Gastrocnemius medialis (tissue), 4 donors: ENCODE measurements at regions not wholly inside any gene's neighbourhood (a gene's known extent, or its start where the extent isn't known, plus 50 kb on each side); places are given as distances from the start of the nearest gene placed in this dataset.
"Not testable (repeated sequence)": the region's sequence is repeated elsewhere in the genome, so short reads cannot be mapped to it uniquely, and the experiment has no call there.

Experiments used
- ATAC-seq, 2 donors: fragments of 150-250 bp; one replicate each; pipeline ENCODE4 v1.9.1; 2016
- DNase-seq, 2 donors: peaks; one replicate each; pipeline ENCODE4 v3.0.0-alpha.2; 2019
- H3K27ac ChIP-seq, 4 donors: fragments of 200-600 bp; sonication (generic); 1 replicate in 1 of 4; 2 replicates in 3 of 4; pipeline ENCODE4 v1.5.1; 2016 to 2018; ENCODE audit warnings: mild to moderate bottlenecking in 2 of 4, moderate library complexity in 1 of 4
- H3K27me3 ChIP-seq, 3 donors: fragments of 200-600 bp; sonication (generic) in 2 of 3; 1 replicate in 1 of 3; 2 replicates in 2 of 3; pipeline versions ENCODE4 v1.5.1 to v1.6.0; 2016 to 2019; ENCODE audit warnings: mild to moderate bottlenecking in 1 of 3, moderate library complexity in 1 of 3
- H3K36me3 ChIP-seq, 2 donors: fragments of 200-600 bp; sonication (generic) in 1 of 2; one replicate each; pipeline ENCODE4 v1.5.1; 2017 to 2018
- H3K4me1 ChIP-seq, 2 donors: fragments of 200-600 bp; sonication (generic) in 1 of 2; one replicate each; pipeline ENCODE4 v1.5.1; 2016 to 2017; ENCODE audit warnings: mild to moderate bottlenecking in 2 of 2
- H3K4me3 ChIP-seq, 4 donors: fragments of 200-600 bp; sonication (generic) in 3 of 4; 1 replicate in 1 of 4; 2 replicates in 3 of 4; pipeline ENCODE4 v1.5.1; 2016 to 2019; ENCODE audit warnings: mild to moderate bottlenecking in 2 of 4
- H3K9me3 ChIP-seq, 3 donors: fragments of 200-600 bp; sonication (generic) in 2 of 3; 1 replicate in 1 of 3; 2 replicates in 2 of 3; pipeline ENCODE4 v1.5.1; 2016 to 2019
- POLR2A ChIP-seq, 2 donors: fragments of 450-650 bp; IDR thresholded peaks; one replicate each; pipeline ENCODE4 v1.6.1; 2017; ENCODE audit warnings: antibody characterized with exemption in 2 of 2, mild to moderate bottlenecking in 2 of 2, moderate library complexity in 2 of 2
- in situ Hi-C, 4 donors: fragments of 200-750 bp; cut with MboI; loops; one replicate each; pipeline versions ENCODE4 v1.15.0 to v1.8.0; 2017; ENCODE audit warnings: low sequenced_read_pairs in 4 of 4
- intact Hi-C: fragments of 100-400 bp; cut with DNase I; formaldehyde crosslinking; loops from one replicate; pipeline ENCODE4 v1.15.1; 2023; ENCODE audit warnings: low total_unique reads
- TF ChIP-seq, protein P1 (sequence below), 5 experiments: fragments of 450-650 bp in 3 of 5; fragments of 200-600 bp in 2 of 5; sonication (generic) in 2 of 5; IDR thresholded peaks in 4 of 5; conservative IDR thresholded peaks in 1 of 5; 1 replicate in 4 of 5; 2 replicates in 1 of 5; pipeline ENCODE4 v1.5.1; 2016 to 2019; ENCODE audit warnings: antibody characterized with exemption in 5 of 5, mild to moderate bottlenecking in 3 of 5, moderate library complexity in 3 of 5

DNA sequence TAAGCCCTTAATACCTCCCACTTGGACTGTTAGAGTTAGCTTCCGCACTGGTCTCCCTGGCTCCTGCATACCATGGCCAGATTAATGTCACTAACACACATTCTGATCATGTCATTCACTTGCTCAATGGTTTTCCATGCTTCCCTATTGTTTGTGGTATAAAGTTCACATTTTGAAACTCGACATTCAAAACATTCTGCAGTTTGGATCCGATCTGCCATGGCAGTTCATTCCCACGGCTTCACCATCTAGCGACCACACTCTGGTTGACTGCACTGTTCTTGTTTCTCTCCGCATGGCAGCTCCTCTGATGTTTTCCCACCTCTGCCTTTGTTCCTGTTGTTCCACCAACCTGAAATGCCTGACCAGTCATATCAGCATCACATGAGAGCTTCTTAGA is 87.4 kb upstream of the WAC start:
- no peak for DNase-seq
- Histone ChIP-seq H3K4me1 (no peaks in the 10 kb centered on the region), H3K4me3 (no peak overlapping the region), H3K27me3 (no peaks in the 10 kb centered on the region), H3K9me3 (no peaks in the 10 kb centered on the region), H3K27ac (no peak overlapping the region), H3K36me3 (no peaks in the 10 kb centered on the region)
- no peak for ATAC-seq
- TF ChIP-seq POLR2A (IDR thresholded peaks at IDR 0.05): no peak
- TF ChIP-seq, protein P1, sequence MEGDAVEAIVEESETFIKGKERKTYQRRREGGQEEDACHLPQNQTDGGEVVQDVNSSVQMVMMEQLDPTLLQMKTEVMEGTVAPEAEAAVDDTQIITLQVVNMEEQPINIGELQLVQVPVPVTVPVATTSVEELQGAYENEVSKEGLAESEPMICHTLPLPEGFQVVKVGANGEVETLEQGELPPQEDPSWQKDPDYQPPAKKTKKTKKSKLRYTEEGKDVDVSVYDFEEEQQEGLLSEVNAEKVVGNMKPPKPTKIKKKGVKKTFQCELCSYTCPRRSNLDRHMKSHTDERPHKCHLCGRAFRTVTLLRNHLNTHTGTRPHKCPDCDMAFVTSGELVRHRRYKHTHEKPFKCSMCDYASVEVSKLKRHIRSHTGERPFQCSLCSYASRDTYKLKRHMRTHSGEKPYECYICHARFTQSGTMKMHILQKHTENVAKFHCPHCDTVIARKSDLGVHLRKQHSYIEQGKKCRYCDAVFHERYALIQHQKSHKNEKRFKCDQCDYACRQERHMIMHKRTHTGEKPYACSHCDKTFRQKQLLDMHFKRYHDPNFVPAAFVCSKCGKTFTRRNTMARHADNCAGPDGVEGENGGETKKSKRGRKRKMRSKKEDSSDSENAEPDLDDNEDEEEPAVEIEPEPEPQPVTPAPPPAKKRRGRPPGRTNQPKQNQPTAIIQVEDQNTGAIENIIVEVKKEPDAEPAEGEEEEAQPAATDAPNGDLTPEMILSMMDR (IDR thresholded peaks at IDR 0.05 in 4 of 5, conservative IDR thresholded peaks at IDR 0.05 in 1 of 5): no peak
- intact Hi-C loops (no loop called here), in situ Hi-C loops (loop anchor here (25.0 kb wide), 2 partner anchors 142 to 192 kb away; no protein-coding TSS in a partner anchor)

DNA sequence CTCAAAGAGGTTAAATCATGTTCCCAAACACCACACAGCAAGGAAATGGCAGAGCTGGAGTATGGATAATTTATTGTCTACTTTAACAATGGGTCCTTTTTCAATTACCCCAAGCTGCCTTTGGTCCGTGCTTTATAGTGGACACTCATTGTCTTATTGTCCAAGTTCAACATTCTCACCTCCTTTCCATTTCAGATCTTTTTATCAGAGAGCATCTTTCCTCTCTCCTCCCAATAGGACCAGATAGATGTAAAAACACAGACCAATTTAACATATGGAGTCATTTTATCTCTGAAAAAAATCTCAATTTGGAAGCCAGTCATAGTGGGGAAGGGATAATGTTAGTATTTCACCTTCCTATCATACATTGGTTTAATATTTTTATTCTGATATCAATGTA is 83.5 kb upstream of the WAC start:
- no peak for DNase-seq
- Histone ChIP-seq H3K9me3 (no peaks in the 10 kb centered on the region), H3K27me3 (no peaks in the 10 kb centered on the region), H3K4me3 (no peak overlapping the region), H3K36me3 (no peaks in the 10 kb centered on the region), H3K27ac (no peak overlapping the region), H3K4me1 (no peaks in the 10 kb centered on the region)
- ATAC-seq: no peak
- TF ChIP-seq POLR2A (IDR thresholded peaks at IDR 0.05): no peak
- TF ChIP-seq, protein P1 (IDR thresholded peaks at IDR 0.05 in 4 of 5, conservative IDR thresholded peaks at IDR 0.05 in 1 of 5): no peak
- intact Hi-C loops (no loop called here), in situ Hi-C loops (loop anchor here (25.0 kb wide), 2 partner anchors 138 to 188 kb away; no protein-coding TSS in a partner anchor)

DNA sequence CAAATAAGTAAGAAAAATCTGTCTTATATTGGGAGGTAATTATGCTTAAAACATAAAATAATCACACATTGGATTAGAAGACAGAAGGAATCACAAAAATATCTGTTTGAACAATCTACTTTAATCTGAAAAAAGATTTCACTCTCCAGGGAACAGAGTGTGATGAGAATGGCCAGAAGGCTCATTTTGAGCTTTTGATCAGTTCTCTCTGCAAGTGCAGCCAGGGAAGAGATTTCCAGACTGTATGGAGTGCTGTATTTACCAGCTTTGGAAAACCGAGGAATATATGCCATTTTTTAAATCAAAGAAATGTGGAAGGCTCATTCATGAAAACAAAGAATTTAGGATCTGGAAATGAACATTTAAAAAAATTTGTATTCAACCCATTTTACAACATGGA is 83.0 kb upstream of the WAC start:
- Histone ChIP-seq H3K36me3 (no peaks in the 10 kb centered on the region), H3K27ac (no peak overlapping the region), H3K9me3 (no peaks in the 10 kb centered on the region), H3K4me1 (no peaks in the 10 kb centered on the region), H3K4me3 (no peak overlapping the region), H3K27me3 (no peaks in the 10 kb centered on the region)
- in situ Hi-C loops: loop anchor here (25.0 kb wide), 2 partner anchors 137 to 187 kb away; no protein-coding TSS in a partner anchor
- intact Hi-C loops: no loop called here
- no peak for TF ChIP-seq POLR2A (IDR thresholded peaks at IDR 0.05)
- TF ChIP-seq, protein P1 (IDR thresholded peaks at IDR 0.05 in 4 of 5, conservative IDR thresholded peaks at IDR 0.05 in 1 of 5): no peak
- no peak for ATAC-seq
- no peak for DNase-seq

DNA sequence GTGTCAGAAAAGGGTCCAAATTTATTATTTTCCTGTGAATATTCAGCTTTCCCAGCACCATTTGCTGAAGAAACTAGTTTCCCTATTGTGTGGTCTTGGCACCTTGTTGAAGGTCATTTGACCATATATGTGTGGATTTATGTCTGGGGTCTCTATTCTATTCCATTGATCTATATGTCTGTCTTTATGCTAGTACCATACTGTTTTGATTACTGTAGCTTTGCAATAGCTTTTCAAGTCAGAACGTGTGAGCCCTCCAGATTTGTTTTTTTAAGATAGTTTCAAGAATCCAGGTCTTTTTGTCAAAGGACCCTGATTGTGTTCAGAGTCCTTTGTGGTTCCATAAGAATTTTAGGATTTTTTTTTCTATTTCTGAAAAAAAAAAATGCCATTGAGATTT is 79.0 kb upstream of the WAC start:
- no peak overlapping the region for H3K4me3 ChIP-seq
- ATAC-seq: no peak
- in situ Hi-C loops: no loop called here
- H3K9me3 ChIP-seq: no peaks in the 10 kb centered on the region
- intact Hi-C loops: no loop called here
- H3K4me1 ChIP-seq: no peaks in the 10 kb centered on the region
- DNase-seq: no peak
- TF ChIP-seq, protein P1 (IDR thresholded peaks at IDR 0.05 in 4 of 5, conservative IDR thresholded peaks at IDR 0.05 in 1 of 5): no peak
- TF ChIP-seq POLR2A (IDR thresholded peaks at IDR 0.05): no peak
- H3K27ac ChIP-seq: no peak overlapping the region
- no peaks in the 10 kb centered on the region for H3K36me3 ChIP-seq
- no peaks in the 10 kb centered on the region for H3K27me3 ChIP-seq

DNA sequence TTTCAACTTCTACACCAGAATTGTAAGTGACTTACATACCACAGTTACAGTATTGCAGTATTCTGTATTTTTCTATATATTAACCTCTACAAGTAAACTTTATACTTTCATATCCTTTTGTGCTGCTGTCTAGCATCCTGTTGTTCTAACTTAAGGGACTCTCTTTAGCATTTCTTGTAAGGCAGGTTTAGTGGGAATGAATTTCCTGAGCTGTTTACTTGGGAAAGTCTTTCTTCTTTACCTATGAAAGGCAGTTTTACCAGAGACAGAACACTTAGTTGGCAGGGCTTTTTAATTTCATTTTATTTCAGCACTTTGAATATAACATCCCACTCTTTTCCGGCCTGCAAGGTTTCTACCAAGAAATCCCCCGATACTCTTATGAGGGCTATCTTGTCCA is 75.8 kb upstream of the WAC start:
- intact Hi-C loops (no loop called here), in situ Hi-C loops (no loop called here)
- ATAC-seq (no peak), DNase-seq (no peak)
- Histone ChIP-seq H3K27ac (no peak overlapping the region), H3K9me3 (no peaks in the 10 kb centered on the region), H3K4me3 (no peak overlapping the region), H3K27me3 (no peaks in the 10 kb centered on the region), H3K36me3 (no peaks in the 10 kb centered on the region), H3K4me1 (no peaks in the 10 kb centered on the region)
- TF ChIP-seq POLR2A (IDR thresholded peaks at IDR 0.05): no peak
- TF ChIP-seq, protein P1 (IDR thresholded peaks at IDR 0.05 in 4 of 5, conservative IDR thresholded peaks at IDR 0.05 in 1 of 5): no peak

DNA sequence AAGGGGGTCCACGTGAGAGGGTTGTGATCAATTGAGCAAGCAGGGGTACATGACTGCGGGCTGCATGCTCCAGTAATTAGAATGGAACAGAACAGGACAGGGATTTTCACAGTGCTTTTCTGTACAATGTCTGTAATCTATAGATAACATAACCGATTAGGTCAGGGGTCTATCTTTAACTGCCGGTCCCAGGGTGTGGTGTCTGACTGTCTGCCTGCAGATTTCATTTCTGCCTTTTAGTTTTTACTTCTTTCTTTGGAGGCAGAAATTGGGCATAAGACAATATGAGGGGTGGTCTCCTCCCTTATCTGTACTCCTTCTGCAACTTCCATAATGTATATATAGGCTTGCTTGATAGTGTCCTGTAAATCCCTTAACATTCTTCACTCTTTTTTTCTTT is 75.0 kb upstream of the WAC start:
- H3K27ac ChIP-seq, intact Hi-C loops, H3K27me3 ChIP-seq, H3K4me3 ChIP-seq, H3K36me3 ChIP-seq, H3K4me1 ChIP-seq, H3K9me3 ChIP-seq, DNase-seq, in situ Hi-C loops, ATAC-seq: not testable (repeated sequence)
